GM18520 (cell line): ENCODE measurements at regions not wholly inside any gene's neighbourhood (a gene's known extent, or its start where the extent isn't known, plus 50 kb on each side); places are given as distances from the start of the nearest gene placed in this dataset.
"Not testable (repeated sequence)": the region's sequence is repeated elsewhere in the genome, so short reads cannot be mapped to it uniquely, and the experiment has no call there.

Experiments
- ATAC-seq: cut with Tn5 transposase; IDR thresholded peaks from one replicate; pipeline ENCODE4 v1.9.1; 2021; ENCODE audit not compliant: unreplicated experiment

DNA sequence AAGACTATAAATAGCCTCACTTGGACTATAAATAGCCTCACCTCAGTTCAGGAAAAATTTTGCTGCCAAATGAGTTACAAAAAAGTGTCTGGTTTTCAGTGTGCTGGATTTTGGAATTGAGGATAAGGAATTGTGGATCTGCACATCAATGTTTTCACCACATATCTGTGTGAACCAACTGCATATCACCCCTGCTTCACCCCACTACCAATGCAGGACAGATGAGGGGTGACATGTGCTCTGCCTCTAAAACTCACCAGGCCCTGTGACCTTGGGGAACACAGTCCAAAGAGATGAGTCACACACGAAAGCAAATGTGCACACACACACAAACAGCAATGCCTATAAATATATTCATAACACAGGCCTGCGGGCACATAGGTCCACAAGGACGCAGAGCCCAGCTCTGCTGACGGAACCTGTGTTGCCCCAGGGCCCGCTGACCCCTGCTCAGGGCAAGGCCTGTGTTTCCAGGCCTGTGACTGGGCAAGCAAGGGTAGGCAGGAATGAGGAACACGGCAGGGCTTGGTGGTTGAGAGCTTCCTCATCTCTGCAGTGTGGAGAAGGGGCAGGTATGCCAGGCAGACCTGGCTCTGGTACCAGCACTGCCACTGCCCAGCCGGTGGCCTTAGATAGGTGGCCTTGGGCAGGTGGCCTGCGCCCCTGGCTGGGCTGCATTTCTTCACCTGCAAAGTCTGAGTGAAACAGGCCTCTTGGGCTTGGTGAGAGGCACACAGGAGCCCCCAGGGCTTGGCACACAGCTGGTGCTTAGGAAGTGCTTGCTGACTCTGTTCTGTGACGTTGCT lies 82.4 kb downstream of the ARL6IP4 start:
- ATAC-seq = no peak

DNA sequence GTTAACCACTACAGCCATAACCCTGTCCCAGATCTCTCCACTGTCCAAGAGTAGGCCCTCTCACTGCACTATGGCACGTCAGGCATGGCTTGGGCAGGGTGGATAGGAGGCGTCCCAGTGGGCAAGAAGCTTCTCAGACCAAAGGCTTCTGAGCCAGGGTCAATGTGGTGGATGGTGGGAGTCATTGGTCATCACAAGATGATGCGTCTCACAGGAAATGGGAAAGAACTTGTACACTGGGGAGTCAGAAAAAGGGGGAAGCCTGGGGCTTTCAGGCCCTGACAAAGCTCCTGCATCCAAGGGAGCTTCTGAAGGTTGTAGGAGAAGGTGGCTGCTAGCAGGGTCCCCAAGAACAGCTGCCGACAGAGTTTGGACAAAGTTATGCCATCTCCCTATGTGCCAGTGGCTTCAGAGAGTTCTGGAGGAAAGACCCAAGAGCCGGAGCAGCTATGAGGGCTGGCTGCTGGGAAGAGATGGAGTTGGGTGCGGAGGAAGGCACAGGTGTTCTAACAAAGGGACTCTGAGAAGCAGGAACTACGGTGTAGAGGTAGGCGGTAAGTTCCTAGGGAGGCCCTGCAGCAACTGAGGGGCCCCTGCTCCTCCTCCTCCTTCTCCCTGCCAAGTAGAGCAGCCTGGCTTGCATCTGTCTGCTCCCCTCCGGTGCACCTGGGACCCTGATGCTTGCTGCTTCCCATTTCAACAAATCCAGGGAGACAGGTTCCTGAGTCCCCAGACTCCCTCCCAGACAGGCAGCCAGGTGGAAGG lies 81.1 kb downstream of the ARL6IP4 start:
- no peak for ATAC-seq

DNA sequence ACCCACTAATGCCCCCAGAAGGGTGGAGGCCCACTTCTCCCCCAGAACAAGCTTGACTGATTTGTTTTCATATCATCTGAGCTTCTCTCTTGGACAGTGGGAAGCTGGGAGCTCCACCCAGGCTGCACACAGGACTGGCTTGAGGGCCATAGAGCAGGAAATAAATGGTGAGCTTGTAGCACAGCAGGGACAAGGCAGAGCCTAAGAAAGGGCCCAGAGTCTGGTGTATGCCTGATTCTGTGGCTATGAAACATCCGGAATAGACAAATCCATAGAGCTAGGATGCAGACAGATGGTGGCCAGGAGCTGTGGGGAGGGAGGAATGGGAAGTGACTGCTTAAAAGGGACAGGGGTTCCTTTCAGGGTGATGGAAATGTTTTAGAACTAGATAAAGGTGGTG lies 79.0 kb downstream of the ARL6IP4 start:
- ATAC-seq = no peak

DNA sequence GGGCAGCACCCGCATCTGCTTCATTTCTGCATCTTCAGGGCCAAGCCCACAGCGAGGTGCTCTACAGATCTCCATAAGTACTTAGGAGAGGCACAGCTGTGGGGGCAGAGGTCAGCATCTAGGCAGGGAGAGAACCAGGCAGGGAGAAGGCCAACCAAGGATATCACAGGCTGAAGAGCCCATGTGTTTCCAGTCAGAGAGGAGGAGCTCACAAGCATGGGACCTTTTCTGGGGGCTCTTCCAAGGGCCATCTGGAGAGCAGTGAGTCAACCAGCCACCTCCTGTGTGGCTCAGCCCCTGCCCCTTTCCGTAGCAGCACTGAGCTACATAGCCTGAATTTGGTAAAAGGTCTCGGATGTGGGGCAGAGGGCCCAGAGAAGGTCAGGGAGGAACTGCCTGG lies 78.5 kb downstream of the ARL6IP4 start:
- no peak for ATAC-seq

DNA sequence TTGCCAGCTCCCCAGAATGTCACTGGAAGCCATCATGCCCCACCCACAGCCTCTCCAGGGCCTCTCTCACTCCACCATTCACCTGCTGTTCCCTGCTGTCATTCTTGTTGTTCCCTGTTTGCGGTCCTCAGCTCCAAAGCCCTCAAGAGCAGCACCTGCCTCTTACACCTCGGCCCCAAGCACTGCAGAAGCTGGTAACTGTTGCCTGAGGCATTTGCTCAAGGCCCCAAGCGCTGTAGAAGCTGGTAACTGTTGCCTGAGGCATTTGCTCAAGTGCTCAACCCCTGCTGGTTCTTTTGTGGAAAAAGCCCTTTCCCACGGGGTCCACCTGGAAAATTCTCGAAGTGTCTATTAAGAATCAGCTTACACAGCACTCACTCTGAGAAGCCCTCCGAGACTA lies 78.0 kb downstream of the ARL6IP4 start:
- ATAC-seq = no peak

DNA sequence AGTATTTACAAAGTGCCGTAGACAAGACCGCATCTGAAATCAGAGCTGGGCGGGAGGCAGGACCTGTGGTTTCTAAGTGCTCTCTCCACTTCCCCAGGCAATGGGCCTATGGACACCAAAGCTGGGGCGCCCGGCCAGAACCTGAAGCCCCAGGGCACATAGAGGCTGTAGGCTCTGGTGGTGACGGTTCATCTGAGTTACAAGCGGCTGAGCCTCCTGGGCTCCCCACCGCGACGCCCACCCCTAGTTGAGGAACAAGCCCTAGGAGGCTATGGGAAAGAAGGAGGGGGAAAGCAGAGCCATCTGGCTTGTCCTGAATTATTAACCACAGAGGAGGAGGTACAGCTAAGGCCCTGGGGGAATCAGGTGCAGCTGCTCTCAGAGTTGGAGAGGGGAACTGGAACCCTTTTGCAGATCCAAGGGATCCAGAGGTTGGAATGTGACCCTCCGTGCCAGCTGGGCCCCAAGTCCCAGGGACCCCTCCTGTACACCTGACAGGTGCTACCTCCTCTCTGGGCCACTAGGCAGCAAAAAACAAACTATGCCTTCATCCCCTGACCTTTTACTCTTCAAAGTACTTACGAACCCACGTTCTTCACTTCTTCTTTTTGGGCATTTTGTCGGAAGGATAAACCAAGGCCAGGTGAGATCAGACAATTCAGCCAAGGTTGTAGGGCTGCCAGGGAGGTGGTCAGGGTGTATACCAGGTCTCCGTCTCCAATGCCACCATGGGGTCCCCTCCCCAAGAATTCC lies 77.2 kb downstream of the ARL6IP4 start:
- no peak for ATAC-seq

DNA sequence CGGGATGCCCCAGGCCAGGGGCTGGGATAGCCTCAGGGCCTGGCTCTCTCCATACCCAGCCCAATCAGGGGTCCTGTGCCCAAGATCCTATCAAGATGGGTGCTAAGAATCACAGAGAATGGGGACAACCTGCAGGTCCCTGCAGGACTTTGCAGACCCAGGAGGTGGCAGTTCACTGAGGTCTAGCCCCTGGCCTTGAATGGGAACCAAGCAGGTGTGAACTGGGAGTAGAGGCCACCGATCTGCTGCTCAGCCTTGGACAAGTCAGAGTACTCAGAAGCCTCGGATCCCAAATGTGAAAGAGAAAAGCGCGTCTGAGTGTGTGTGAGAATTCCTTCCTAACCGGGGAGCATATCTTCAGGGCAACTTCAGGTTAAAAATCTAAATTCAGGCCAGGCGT lies 76.2 kb downstream of the ARL6IP4 start:
- no peak for ATAC-seq

DNA sequence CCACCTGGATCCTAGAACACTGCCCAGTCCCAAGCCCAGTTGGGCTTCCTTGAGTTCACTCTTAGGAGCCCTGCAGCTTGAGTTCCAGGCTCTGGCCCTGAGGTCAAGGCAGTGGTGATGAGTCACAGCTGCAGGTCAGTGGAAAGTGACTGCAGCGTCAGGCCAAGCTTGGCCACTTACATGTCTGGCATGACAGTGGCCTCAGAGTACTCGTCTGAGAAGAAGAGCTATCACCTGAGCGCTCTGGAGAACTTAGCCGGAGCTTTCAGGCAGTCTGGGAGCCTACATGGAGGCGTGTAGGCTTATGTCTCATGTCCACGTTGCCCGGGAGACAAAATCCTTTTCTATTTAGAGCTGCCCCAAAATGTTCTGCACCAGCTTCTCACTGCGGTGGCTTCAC lies 75.6 kb downstream of the ARL6IP4 start:
- ATAC-seq = no peak

DNA sequence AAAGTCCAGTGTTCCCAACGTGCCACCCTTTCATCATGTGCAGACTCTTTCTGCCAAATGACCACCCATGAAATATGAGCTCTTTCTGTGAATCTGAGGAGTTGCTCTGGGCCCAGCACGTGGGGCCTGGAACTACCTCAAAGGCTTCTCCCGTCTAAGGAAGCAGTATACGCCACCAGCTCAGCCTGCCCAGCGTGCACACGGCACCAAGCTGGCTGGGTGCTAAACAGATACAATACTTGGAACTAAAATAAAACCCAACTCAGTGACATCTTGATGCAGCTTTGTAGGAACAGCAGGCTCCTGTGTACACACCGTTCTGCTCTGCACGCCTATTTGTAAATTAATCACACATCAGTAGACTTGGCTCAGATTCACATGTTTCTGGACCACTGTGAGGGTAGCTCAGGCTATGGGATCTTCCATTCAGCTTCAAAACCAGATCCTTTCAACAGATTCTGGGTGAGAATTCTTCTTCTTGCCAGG lies 74.8 kb downstream of the ARL6IP4 start:
- ATAC-seq = no peak

DNA sequence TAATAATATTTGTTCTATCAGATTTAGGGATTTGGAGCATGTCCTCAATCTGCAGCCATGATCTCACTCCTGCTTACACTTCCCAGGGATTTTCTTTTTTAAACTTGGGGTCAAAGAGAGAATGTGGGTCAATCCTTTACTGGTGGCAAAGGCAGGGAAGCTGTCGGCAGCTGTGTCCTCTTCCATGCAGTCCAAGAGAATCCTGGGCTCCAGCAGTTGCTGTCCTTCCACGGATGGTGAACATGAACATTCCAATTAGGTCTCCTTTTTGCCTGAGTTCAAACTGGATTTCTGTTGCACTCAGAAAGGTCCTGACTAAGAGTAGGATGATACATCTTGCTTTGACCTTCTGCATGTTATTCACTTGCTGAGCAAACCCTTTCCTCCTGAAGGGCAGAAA lies 73.9 kb downstream of the ARL6IP4 start:
- ATAC-seq = no peak

DNA sequence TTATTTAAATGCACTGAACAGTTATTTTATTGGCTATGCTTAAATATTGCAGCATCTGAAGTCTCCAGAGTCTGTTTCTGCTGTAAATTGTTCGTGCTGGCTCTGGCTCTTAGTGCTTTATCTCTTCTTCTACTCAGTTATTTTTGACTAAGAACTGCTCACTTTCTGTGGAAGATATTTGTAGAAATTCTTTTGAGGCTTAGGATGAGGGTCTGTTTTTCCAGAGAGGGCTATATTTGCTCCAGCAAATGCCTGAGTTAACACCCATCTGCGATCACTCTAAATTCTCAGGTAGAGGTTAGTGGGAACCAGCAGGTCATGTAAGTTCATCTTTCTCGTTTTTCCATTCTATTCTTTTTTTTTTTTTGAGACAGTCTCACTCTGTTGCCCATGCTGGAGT lies 71.1 kb downstream of the ARL6IP4 start:
- no peak for ATAC-seq

DNA sequence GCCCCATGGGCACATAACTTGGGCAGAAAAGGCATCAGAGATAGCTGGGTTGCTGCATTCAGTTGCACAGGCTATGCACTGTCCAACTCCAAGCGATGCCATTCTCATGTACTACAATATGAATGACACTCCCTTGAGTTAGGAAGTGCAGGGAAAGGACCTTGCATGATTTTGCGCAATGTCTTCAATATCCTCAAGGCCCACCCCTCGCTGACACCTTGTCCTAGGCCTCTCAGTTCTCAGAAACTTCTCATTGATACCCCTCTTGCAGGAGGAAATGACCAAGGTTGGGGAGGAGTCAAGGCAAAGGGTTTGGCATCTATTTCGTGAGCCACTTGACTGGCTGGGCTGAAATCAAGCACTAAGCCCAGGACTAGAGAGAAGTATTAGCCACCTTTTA lies 70.4 kb downstream of the ARL6IP4 start:
- no peak for ATAC-seq

DNA sequence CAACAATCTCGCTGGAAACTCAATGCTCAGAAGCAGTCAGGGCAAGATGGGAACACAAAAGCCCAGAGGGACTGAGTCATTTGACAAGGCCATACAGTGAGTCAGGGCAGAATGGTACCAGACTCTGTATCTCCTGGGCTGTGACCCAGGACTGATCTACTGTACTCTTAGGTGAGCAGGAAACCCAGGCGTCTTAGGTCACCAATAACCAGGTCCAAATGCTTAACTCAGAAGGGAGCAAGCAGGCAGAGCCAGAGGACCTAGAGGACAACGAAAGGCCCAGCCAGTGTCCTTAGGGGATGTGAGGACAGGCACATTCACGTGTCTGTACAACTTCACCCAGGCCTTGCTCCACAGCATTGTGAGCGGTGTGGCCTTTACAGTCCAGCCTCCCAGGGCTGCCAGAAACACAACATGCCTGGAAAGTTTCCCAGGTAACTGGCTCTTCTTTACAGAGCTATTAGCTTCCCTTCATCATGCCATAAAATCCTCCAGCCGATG lies 69.9 kb downstream of the ARL6IP4 start:
- no peak for ATAC-seq

DNA sequence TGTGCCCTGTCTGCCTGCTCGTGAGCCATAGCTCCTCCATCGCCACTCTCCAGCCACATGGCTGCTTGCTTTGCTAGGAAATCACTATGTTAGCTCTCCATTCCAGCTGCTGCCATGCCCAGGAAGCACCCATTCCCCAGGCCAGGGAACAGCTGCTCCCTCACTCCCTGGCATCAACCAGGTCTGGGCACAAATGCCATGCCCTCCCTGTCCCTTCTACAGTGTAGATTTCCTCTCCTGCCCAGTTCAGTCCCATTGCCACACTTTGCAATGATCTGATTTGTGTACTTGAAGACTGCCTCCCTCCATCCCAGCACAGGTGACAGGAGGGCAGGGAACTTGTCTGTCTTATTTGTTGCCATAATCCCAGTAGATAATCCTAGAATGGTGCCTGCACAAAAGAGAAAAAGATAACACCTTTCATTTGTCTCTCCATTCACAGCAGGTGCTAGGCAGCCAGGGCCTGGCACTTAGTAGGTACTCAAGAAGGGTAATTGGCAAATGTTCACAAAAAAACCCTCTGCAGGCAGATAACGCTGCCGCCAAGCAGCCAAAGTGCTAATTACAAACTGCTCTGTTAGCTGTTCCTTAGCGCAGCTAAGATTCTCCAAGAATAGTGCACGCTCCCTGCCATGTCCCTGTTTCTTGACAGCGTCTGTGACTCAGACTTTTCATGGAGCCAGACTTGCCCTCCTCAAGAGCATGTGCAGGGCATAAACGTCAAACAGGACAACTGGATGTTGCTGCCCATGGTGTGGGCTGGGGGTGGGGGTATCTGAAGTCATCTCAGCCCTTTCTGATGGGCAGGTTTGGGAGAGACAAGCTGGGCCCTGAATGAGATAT lies 69.1 kb downstream of the ARL6IP4 start:
- no peak for ATAC-seq

DNA sequence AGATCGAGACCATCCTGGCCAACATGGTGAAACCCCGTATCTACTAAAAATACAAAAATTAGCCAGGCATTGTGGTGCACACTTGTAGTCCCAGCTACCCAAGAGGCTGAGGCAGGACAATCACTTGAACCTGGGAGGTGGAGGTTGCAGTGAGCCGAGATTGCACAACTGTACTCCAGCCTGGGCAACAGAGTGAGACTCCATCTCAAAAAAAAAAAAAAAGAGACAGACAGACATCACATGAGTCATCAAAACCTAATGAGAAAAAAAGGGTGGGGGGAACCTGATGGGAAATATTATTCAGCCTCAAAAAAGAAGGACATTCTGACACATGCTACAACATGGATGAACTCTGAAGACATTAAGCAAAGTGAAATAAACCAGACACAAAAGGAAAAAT lies 67.4 kb downstream of the ARL6IP4 start:
- ATAC-seq = not testable (repeated sequence)

DNA sequence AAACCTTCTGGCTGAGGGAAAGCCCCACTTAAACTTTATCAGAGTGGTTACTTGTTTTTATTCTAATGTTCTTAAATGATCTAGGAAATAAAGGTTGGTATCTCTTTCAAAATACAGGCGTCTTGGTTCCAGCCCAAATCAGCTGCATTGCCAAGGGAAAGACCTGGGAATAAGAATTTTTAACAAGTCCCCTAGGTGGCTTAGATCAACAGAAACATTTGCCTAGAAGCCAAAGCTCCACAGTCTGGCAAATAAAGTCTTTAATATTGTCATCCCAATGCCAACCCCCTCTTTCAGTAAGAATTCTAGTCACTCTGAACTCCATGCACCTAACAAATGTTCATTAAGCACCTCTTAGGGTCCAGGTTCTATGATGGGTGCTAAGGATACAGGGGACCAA lies 66.8 kb downstream of the ARL6IP4 start:
- ATAC-seq = no peak

DNA sequence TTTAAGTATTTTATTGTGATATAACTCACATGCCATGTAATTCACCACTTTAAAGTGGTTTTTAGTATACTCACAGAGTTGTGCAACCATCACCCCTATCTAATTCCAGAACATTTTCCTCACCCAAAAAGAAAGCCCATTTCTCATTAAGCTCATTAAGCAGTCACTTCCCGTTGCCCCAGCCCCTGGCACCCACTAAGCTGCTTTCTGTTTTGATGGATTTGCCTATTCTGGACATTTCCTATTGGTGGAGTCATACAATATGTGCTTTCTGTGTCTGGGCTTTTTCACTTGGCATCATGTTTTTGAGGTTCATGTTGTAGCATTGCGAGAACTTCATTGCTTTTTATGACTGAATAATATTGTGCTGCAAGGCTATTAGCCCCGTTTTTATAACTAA lies 66.0 kb downstream of the ARL6IP4 start:
- ATAC-seq = no peak

DNA sequence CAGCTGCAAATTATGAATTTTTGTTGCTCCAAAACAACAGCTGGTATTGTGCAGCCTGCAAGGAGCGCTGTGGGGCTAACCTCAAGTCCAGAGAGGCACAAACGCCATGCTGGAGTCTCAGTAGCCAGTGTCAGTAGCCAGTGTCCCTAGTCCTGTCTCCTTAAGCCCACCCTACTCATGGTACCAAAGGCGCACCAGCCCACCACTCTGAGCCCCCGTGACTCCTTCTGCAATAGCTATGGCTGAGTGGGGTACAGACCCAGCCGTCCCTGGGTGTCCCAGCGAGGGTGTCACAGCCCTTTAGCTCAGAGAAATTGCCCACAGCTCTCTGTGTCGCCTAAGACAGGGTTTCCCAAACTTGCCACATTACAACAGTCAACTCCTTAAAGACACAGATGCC lies 65.2 kb downstream of the ARL6IP4 start:
- no peak for ATAC-seq

DNA sequence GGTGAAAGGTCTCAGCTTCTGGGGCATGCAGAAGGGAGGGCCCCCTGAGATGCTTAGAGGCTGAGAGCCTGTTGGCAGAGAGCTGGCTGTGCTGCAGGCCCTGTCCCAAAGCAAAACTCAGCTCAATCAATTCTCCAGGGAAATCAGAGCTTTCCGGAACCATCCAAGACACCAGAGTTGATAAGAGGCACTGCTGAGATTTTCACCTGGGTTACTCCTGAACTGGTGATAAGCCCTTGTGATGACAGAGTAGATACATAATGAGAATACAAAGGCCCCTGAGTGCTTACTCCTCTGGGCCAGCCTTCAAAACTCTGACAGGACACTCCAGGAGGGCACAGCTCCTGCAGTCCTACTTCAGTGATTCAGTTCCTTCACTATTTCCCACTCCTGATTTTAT lies 63.9 kb downstream of the ARL6IP4 start:
- ATAC-seq = no peak

DNA sequence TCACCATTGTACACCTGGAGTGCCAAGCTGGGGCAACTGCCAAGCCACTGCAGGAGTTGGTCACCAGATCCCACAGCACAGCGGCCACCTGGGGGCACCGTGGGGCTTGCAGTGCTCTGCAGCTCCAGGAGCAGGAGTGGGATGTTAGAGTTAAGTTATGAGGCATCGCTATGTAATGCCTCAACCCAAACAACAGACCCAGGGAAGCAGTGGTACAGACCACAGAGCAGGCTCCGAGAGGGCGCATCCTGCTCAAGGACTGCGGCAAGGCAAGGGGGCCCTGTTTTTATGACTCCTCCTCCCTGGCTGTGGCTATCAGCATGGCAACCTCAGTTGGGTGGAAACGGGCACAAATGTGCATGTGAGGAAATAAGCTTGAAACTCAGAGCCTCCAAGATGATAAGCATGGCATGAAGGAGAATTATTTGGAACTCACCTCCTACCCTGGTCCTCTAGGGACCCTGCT lies 63.1 kb downstream of the ARL6IP4 start:
- no peak for ATAC-seq
